Hepatocyte (in vitro differentiated cells): ENCODE measurements at regions not wholly inside any gene's neighbourhood (a gene's known extent, or its start where the extent isn't known, plus 50 kb on each side); places are given as distances from the start of the nearest gene placed in this dataset.

Source experiments
- DNase-seq: peaks from one replicate; pipeline ENCODE4 v3.0.0-alpha.2; 2016; ENCODE audit warnings: low spot score
- H2AFZ ChIP-seq: fragments of 200-600 bp; sonication (generic); 2 replicates; pipeline ENCODE4 v1.6.0; 2016; ENCODE audit warnings: antibody characterized with exemption, mild to moderate bottlenecking
- H3K27ac ChIP-seq: fragments of 200-600 bp; sonication (generic); 2 replicates; pipeline ENCODE4 v1.5.1; 2016; ENCODE audit warnings: mild to moderate bottlenecking
- H3K27me3 ChIP-seq: fragments of 200-600 bp; sonication (generic); 2 replicates; pipeline ENCODE4 v1.6.1; 2016
- H3K36me3 ChIP-seq: fragments of 200-600 bp; sonication (generic); replicated peaks from 2 replicates; pipeline ENCODE4 v1.5.1; 2016; ENCODE audit warnings: low read depth; ENCODE audit not compliant: insufficient read depth
- H3K4me1 ChIP-seq: fragments of 200-600 bp; sonication (generic); 2 replicates; pipeline ENCODE4 v1.5.1; 2016; ENCODE audit warnings: mild to moderate bottlenecking, moderate library complexity; ENCODE audit not compliant: insufficient read depth
- H3K4me2 ChIP-seq: fragments of 200-600 bp; sonication (generic); 2 replicates; pipeline ENCODE4 v1.6.0; 2016
- H3K4me3 ChIP-seq: fragments of 200-600 bp; sonication (generic); 2 replicates; pipeline ENCODE4 v1.5.1; 2016; ENCODE audit warnings: mild to moderate bottlenecking
- H3K79me2 ChIP-seq: fragments of 200-600 bp; sonication (generic); 2 replicates; pipeline ENCODE4 v1.6.0; 2017; ENCODE audit warnings: mild to moderate bottlenecking
- H3K9me2 ChIP-seq: fragments of 200-600 bp; sonication (generic); replicated peaks from 2 replicates; pipeline ENCODE4 v1.6.0; 2017; ENCODE audit warnings: mild to moderate bottlenecking; ENCODE audit not compliant: insufficient read depth
- H3K9me3 ChIP-seq: fragments of 200-600 bp; sonication (generic); 2 replicates; pipeline ENCODE4 v1.5.1; 2016; ENCODE audit warnings: low read depth, mild to moderate bottlenecking
- H4K20me1 ChIP-seq: fragments of 200-600 bp; sonication (generic); 2 replicates; pipeline ENCODE4 v1.6.0; 2016; ENCODE audit warnings: mild to moderate bottlenecking; ENCODE audit not compliant: insufficient read depth, poor library complexity, severe bottlenecking
- EZH2 ChIP-seq: fragments of 200-600 bp; sonication (generic); IDR thresholded peaks from 2 replicates; pipeline ENCODE4 v1.6.1; 2016; ENCODE audit warnings: antibody characterized with exemption, mild to moderate bottlenecking, borderline replicate concordance
- EZH2phosphoT487 ChIP-seq: fragments of 200-600 bp; sonication (generic); IDR thresholded peaks from one replicate; pipeline ENCODE4 v1.6.1; 2018; ENCODE audit warnings: antibody characterized with exemption, mild to moderate bottlenecking, low read depth, moderate library complexity; ENCODE audit not compliant: unreplicated experiment, severe bottlenecking
- WGBS: methylation state at CpG from one replicate; pipeline ENCODE4 v1.1.6; 2016; ENCODE audit warnings: low lambda C conversion rate; ENCODE audit errors: missing lambda C conversion rate; 5-methylcytosine and 5-hydroxymethylcytosine counted together
- TF ChIP-seq, protein P1 (sequence below): fragments of 200-600 bp; sonication (generic); IDR thresholded peaks from 2 replicates; pipeline ENCODE4 v1.5.1; 2016; ENCODE audit warnings: antibody characterized with exemption, mild to moderate bottlenecking; ENCODE audit not compliant: poor library complexity

DNA sequence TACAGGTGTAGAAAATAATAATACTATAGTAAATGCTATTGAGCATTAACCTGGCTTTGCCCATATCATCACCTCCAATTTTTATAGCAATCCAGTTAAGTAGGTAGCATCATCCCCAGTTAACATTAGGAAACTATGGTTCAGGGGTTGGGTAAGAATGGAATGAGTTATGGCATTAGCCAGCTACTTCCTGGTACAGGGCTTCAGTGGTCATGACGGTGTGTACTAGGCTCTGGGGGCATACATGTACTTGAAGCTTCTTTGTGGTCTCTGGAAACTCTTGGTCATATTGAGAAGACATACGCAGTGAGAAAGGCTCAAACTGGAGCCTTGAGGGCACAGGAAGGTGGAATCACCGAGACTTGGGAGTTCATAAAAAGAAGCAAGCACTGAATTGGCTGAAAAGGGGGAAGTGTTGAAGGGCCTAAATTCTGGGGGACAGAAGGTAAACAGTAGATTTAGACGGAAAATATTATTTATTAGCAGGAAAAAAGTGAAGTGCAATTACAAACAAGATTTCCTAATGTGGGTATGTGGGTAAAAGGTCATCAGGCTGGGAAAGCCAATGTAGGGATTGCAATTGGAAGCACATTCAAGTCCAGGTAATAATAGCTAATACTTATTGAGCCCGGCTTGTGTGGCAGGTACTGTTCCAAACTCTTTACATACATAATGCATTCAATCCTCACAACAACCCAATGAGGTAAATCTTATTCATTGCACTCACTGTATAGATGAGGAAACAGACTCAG lies 114.2 kb upstream of the ATP1A1 start:
- no peaks in the 10 kb centered on the region for H3K27me3 ChIP-seq
- H3K4me2 ChIP-seq, result no peak overlapping the region
- TF ChIP-seq EZH2phosphoT487 (no peak), EZH2 (no peak)
- TF ChIP-seq, protein P1, sequence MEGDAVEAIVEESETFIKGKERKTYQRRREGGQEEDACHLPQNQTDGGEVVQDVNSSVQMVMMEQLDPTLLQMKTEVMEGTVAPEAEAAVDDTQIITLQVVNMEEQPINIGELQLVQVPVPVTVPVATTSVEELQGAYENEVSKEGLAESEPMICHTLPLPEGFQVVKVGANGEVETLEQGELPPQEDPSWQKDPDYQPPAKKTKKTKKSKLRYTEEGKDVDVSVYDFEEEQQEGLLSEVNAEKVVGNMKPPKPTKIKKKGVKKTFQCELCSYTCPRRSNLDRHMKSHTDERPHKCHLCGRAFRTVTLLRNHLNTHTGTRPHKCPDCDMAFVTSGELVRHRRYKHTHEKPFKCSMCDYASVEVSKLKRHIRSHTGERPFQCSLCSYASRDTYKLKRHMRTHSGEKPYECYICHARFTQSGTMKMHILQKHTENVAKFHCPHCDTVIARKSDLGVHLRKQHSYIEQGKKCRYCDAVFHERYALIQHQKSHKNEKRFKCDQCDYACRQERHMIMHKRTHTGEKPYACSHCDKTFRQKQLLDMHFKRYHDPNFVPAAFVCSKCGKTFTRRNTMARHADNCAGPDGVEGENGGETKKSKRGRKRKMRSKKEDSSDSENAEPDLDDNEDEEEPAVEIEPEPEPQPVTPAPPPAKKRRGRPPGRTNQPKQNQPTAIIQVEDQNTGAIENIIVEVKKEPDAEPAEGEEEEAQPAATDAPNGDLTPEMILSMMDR, result no peak
- 87% methylated on average over 5 of the region's 5 CpGs for WGBS
- H3K79me2 ChIP-seq, result no peaks in the 10 kb centered on the region
- no peak overlapping the region for H3K4me3 ChIP-seq
- no peaks in the 10 kb centered on the region for H4K20me1 ChIP-seq
- no peak overlapping the region for H3K27ac ChIP-seq
- H3K4me1 ChIP-seq, result peaks cover 22% of the 10 kb centered on the region
- H3K9me3 ChIP-seq, result no peaks in the 10 kb centered on the region
- DNase-seq, result no peak
- H3K9me2 ChIP-seq, result no peaks in the 10 kb centered on the region
- no peak overlapping the region for H2AFZ ChIP-seq
- H3K36me3 ChIP-seq, result no peaks in the 10 kb centered on the region

GRCh38 chr1:116259663-116260062 lies 113.4 kb upstream of the ATP1A1 start:
- Histone ChIP-seq H2AFZ (no peak overlapping the region), H3K27ac (no peak overlapping the region), H3K79me2 (no peaks in the 10 kb centered on the region), H3K27me3 (no peaks in the 10 kb centered on the region), H3K9me3 (no peaks in the 10 kb centered on the region), H3K4me1 (peaks cover 19% of the 10 kb centered on the region), H3K4me2 (no peak overlapping the region), H3K4me3 (no peak overlapping the region), H4K20me1 (no peaks in the 10 kb centered on the region), H3K9me2 (no peaks in the 10 kb centered on the region), H3K36me3 (no peaks in the 10 kb centered on the region)
- no peak for DNase-seq
- TF ChIP-seq, protein P1, result no peak
- WGBS, result 75% methylated on average over 2 of the region's 2 CpGs

DNA sequence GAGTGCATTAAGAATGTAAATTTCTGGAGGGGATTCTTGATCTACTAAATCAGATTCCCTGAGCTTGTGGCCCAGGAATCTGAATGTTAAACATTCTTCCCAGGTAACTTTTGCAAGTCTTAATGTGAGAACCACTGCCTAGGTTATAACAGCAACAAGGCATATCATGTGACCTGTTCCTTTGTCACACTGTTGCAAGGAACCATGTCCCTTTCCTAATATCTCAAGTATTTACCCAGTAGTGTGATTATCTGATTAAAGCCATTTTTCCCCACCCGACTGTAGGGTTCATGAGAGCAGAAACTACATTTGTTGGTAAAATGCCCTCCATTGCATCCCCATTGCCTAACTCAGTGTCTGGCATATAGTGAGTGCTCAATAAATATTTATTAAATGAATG lies 112.9 kb upstream of the ATP1A1 start:
- H3K27ac ChIP-seq, result no peak overlapping the region
- DNase-seq, result no peak

More for the DNA sequence above, 112.9 kb upstream of the ATP1A1 start:
- Histone ChIP-seq H3K4me3 (no peak overlapping the region), H3K4me1 (peaks cover 17% of the 10 kb centered on the region), H3K79me2 (no peaks in the 10 kb centered on the region), H3K27me3 (no peaks in the 10 kb centered on the region), H3K9me2 (no peaks in the 10 kb centered on the region), H2AFZ (no peak overlapping the region), H4K20me1 (no peaks in the 10 kb centered on the region), H3K9me3 (no peaks in the 10 kb centered on the region), H3K36me3 (no peaks in the 10 kb centered on the region), H3K4me2 (no peak overlapping the region)
- TF ChIP-seq EZH2phosphoT487 (no peak), EZH2 (no peak)
- TF ChIP-seq, protein P1, result no peak
- WGBS, result 63% methylated on average over 1 of the region's 1 CpG
